Activated CD4-positive, alpha-beta T cell treated with anti-CD3 and anti-CD28 coated beads for 4 hours (primary cell): ENCODE measurements at regions not wholly inside any gene's neighbourhood (a gene's known extent, or its start where the extent isn't known, plus 50 kb on each side); places are given as distances from the start of the nearest gene placed in this dataset.

Experiments
- DNase-seq, 2 donors: peaks; one replicate each; pipeline ENCODE4 v3.0.0-alpha.2; 2020

- DNase-seq: no peak
Observed at GRCh38 chr14:34348592-34348991, 113.4 kb downstream of the SPTSSA start.

DNA sequence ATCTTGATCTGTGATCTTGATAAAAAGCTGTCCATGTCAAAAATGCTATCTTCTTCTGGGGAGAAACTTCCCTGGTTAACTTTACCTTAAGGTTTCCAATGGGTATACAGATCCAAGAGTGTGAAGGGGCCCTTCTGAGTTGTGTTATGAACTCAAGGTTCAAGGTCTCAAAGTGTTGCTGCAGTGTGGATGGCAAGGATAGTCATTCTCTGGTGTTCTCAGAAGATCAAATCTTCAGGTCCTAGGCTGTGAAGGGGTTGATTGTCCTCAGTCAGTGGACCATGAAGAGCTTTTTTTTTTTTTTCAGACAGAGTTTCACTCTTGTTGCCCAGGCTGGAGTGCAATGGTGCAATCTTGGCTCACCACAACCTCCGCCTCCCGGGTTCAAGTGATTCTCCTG, 114.4 kb downstream of the SPTSSA start:
- no peak for DNase-seq

GRCh38 chr14:34345718-34346465, 116.1 kb downstream of the SPTSSA start:
- no peak for DNase-seq

DNA sequence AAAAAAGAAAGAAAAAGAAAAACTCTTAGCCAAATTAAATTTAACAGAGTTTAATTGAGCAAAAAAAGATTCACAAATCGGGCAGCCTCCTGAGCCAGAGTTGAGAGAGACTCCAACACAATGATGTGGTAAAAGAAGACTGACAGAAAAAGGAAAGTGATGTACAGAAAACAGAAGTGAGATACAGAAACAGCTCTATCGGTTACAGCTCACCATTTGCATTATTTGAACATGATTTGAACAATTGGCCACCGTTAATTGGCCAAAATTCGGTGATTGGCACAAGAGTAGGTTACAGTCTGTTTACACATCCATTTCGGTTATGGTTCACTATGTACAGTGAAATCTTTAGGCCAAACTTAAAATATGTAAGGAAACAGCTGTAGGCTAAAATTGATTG, 117.7 kb downstream of the SPTSSA start:
- DNase-seq: no peak

DNA sequence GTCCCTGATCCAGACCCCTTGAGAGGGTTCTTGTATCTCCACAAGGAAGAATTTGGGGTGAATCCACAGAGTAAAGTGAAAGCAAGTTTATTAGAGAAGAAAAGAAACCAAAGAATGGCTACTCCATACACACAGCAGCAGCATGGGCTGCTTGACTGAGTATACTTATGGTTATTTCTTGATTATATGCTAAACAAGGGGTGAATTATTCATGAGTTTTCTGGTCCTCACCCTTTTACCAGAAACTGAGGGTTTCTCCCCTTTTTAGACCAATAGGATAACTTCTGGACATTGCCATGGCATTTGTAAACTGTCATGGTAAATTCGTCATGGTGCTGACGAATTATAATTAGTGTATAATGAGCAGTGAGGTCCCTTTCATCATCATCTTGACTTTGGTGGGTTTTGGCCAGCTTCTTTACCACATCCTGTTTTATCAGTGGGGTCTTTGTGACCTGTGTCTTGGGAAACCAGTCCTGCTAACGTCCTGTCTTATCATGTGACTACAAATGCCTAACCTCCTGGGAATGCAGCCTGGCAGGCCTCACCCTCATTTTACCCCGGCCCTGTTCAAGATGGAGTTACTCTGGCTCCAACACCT, 121.9 kb downstream of the SPTSSA start:
- no peak for DNase-seq

DNA sequence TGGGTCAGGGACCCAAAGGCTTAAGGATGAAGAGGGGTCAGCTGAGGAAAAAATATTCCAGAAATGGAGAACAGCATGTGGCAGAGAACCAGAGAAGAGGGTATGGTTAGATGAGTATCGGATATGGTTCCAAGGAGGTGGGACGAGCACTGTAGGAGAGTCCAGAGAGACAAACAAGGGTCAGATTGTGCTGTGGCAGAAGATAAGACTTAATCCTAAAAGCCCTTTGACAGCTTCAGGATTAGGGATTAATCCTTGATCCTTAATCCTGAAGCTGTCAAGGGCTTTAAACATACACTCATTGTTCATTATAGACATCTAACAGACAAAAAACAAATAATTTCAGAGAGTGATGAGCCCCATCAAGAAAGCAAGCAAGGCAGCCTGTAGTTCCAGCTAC, 124.0 kb downstream of the SPTSSA start:
- no peak for DNase-seq

DNA sequence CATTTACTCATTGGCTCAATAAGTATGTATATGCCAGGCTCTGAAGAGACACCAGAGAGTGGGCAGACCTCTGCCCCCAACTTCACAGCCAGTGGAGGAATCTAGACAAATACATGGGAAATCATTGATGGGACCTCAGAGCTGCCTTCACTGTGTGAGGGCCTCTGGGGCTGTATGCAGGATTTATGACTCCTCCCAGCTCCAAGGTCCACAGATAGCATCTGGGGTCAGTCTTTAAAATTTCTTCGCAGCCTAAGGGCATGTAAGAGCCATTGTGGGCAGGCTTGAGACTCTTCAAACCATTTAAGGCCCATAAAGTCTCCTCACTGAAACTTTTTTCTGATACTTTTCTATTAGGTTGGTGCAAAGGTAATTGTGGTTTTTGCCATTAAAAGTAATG, 125.5 kb downstream of the SPTSSA start:
- no peak for DNase-seq

DNA sequence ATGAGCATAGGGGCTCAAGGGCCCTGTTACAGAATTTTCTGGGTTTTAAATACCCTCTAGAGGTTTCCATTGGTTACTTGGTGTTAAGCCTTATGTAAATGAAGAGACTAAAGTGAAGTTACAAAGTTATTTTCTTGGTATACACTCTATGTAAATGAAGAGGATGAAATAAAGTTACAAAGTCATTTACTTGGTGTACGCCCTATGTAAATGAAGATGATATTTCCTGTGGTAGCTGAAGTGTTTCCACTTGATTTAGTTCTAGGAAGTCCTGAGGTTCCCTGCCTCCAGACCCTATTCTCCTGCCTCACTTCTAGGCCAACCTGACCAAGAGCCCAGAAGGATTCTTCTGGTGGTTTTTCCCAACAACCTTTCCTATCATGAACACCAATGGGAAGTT, 126.1 kb downstream of the SPTSSA start:
- DNase-seq: no peak

- no peak for DNase-seq
Observed at GRCh38 chr14:34334329-34334728, 127.7 kb downstream of the SPTSSA start.

GRCh38 chr14:34331728-34332623, 130.1 kb downstream of the SPTSSA start:
- peak; percentile 42 to 55 for DNase-seq

- no peak for DNase-seq
Observed at GRCh38 chr14:34330846-34331245, 131.2 kb downstream of the SPTSSA start.

DNA sequence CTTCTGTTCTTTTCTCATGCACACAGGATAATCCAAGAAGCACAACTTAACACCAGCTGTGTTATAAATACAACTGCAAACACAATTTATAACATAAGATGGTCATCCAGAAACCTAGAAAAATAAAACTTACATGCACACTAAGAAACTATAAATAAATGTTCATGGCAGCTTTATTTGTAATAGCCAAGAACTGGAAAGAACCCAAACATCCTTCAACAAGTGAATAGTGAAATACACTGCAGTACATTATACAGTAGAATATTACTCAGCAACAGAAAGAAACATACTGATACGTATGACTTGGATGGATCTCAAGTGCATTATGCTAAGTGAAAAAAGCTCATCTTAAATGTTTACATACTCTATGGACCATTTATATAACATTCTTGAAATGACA, 132.7 kb downstream of the SPTSSA start:
- DNase-seq: no peak

DNA sequence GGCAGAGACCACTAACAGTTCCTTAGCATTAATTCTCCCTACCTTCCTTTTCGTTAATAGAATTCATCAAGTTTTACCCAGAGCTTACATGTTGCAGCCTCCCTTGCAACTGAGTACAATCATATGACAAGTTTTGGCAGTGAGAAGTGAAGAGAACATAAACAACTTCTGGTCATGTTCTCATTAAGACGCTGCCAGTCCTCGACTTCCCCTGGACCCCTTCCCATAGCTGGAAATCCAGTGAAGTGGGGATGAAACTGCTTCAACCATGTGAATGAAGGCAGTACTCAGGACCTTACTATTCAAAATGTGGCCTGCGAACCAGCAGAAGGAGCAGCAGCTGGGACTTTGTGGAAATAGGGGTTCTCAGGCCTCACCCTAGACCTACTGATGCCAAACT, 133.9 kb downstream of the SPTSSA start:
- no peak for DNase-seq

GRCh38 chr14:34325493-34325892, 136.5 kb downstream of the SPTSSA start:
- DNase-seq: no peak

GRCh38 chr14:34324363-34324795, 137.7 kb downstream of the SPTSSA start:
- DNase-seq: peak in 1 of 2 donors; percentile 22

DNA sequence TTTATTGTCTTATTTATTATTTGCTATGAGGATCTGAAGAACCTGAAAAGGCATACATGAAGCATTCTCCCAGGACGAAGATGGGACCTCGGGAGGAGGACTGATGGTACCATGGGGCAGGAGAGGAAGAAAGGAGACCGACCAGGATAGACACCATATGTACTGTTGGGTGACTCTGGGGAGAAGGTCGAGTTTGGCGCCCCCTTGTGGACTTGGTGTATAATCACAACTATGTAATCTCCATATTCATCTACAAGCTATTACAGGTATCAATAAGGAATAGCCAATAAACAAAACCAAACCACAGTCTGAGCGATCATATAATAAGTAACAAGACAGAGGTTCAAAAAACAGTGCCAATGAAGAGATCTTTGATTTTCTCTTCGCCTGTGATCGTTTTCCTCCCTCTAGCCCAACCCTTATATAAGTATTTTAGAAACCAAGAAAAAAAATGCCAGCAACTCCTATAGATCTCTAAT, 139.1 kb downstream of the SPTSSA start:
- peak; percentile 67 to 72 for DNase-seq

DNA sequence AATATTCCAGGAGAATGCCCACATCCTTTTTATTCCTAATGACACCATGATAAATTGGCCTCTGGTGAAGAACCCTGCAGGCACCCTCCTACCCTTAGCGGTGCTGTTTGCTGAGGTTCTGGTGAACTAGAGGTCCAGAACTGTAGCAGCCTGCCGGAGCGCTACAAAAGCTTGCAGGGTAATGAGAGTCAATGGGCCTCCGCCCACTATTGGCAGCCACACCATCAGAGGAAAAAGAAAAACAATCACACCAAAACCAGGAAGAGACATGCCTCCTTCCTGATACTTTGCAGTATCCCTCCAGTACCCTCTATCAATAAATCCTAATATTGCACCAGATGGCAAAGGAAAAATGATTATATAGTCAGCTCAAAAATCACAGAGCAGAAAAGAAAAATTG, 142.9 kb downstream of the SPTSSA start:
- DNase-seq: no peak

DNA sequence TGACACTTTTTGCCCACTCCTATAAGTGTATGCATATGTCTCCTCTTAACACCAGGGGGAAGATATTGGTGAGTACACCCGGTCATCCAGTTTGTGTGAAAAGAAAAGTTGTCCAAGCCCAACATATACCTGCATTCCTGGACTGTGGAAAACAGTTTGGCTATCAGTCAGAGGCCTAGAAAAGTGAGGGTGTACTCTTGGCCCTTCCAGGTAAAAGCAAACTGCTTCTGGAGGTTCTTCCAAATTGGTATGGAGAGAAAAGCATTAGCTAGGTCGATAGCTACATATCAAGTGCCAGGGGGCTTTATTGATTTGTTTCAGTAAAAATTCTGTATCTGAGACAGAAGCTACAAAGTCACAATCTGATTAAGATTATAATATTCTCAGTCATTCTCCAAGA, 144.0 kb downstream of the SPTSSA start:
- no peak for DNase-seq

GRCh38 chr14:34310724-34311123, 151.3 kb downstream of the SPTSSA start:
- DNase-seq: no peak

- no peak for DNase-seq
Observed at GRCh38 chr14:34303811-34304210, 158.2 kb downstream of the SPTSSA start.

GRCh38 chr14:34302654-34303053, 159.4 kb downstream of the SPTSSA start:
- no peak for DNase-seq

GRCh38 chr14:34300882-34301734, 160.9 kb downstream of the SPTSSA start:
- DNase-seq: no peak

- no peak for DNase-seq
Observed at GRCh38 chr14:34300330-34300729, 161.7 kb downstream of the SPTSSA start.
